ENCODE measurements at regions not wholly inside any gene's neighbourhood (a gene's known extent, or its start where the extent isn't known, plus 50 kb on each side); places are given as distances from the start of the nearest gene placed in this dataset.

GRCh38 chr1:230515451-230516145, 89.5 kb upstream of the PGBD5 start:
- no peaks in the 10 kb centered on the region for H3K36me3 ChIP-seq
- H3K27me3 ChIP-seq, result no peaks in the 10 kb centered on the region
- no peaks in the 10 kb centered on the region for H3K9me3 ChIP-seq
- no peak for DNase-seq
- H3K27ac ChIP-seq, result no peak overlapping the region
- H3K4me3 ChIP-seq, result no peak overlapping the region
- H3K4me1 ChIP-seq, result no peaks in the 10 kb centered on the region
- TF ChIP-seq, protein P1, sequence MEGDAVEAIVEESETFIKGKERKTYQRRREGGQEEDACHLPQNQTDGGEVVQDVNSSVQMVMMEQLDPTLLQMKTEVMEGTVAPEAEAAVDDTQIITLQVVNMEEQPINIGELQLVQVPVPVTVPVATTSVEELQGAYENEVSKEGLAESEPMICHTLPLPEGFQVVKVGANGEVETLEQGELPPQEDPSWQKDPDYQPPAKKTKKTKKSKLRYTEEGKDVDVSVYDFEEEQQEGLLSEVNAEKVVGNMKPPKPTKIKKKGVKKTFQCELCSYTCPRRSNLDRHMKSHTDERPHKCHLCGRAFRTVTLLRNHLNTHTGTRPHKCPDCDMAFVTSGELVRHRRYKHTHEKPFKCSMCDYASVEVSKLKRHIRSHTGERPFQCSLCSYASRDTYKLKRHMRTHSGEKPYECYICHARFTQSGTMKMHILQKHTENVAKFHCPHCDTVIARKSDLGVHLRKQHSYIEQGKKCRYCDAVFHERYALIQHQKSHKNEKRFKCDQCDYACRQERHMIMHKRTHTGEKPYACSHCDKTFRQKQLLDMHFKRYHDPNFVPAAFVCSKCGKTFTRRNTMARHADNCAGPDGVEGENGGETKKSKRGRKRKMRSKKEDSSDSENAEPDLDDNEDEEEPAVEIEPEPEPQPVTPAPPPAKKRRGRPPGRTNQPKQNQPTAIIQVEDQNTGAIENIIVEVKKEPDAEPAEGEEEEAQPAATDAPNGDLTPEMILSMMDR (IDR thresholded peaks at IDR 0.05), result no peak
- TF ChIP-seq POLR2A (IDR thresholded peaks at IDR 0.05), result no peak

GRCh38 chr1:230510496-230510895, 84.4 kb upstream of the PGBD5 start:
- Histone ChIP-seq H3K9me3 (no peaks in the 10 kb centered on the region), H3K27me3 (no peaks in the 10 kb centered on the region), H3K4me1 (no peaks in the 10 kb centered on the region), H3K36me3 (no peaks in the 10 kb centered on the region), H3K4me3 (no peak overlapping the region), H3K27ac (no peak overlapping the region)
- TF ChIP-seq, protein P1 (IDR thresholded peaks at IDR 0.05), result no peak
- TF ChIP-seq POLR2A (IDR thresholded peaks at IDR 0.05), result no peak
- no peak for DNase-seq

- no peak for DNase-seq
- no peaks in the 10 kb centered on the region for H3K36me3 ChIP-seq
- no peak for TF ChIP-seq POLR2A (IDR thresholded peaks at IDR 0.05)
- TF ChIP-seq, protein P1 (IDR thresholded peaks at IDR 0.05), result no peak
- H3K4me1 ChIP-seq, result no peaks in the 10 kb centered on the region
- no peak overlapping the region for H3K27ac ChIP-seq
- no peaks in the 10 kb centered on the region for H3K27me3 ChIP-seq
- no peak overlapping the region for H3K4me3 ChIP-seq
- H3K9me3 ChIP-seq, result no peaks in the 10 kb centered on the region
Measured at GRCh38 chr1:230509281-230509977, 83.3 kb upstream of the PGBD5 start.

GRCh38 chr1:230507666-230508402, 81.7 kb upstream of the PGBD5 start:
- TF ChIP-seq POLR2A (IDR thresholded peaks at IDR 0.05), result no peak
- TF ChIP-seq, protein P1 (IDR thresholded peaks at IDR 0.05), result no peak
- Histone ChIP-seq H3K4me3 (no peak overlapping the region), H3K27ac (no peak overlapping the region), H3K36me3 (no peaks in the 10 kb centered on the region), H3K9me3 (no peaks in the 10 kb centered on the region), H3K4me1 (no peaks in the 10 kb centered on the region), H3K27me3 (no peaks in the 10 kb centered on the region)
- no peak for DNase-seq

DNA sequence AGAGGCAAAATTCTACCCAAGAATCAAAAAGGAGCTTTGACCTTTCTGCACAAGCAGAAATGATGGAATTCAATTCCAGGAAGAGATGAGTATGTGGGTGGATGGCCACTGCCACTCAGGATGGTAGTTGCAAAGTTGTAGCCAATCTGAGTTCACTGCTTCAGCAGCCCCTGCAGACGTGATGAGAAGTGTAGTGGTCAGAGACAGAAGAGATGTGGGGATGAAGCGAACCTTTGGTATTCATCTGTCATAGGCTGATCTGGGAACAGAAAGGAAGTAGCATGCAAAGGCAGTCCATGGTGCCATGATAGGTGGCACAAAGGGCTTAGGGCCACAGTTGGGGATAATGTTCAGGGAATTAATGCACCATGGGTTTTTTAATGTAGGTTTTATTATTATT, 81.1 kb upstream of the PGBD5 start:
- TF ChIP-seq POLR2A (IDR thresholded peaks at IDR 0.05), result no peak
- TF ChIP-seq, protein P1 (IDR thresholded peaks at IDR 0.05), result no peak
- H3K4me3 ChIP-seq, result no peak overlapping the region
- no peak for DNase-seq

More for the DNA sequence above, 81.1 kb upstream of the PGBD5 start:
- no peak overlapping the region for H3K27ac ChIP-seq
- no peaks in the 10 kb centered on the region for H3K27me3 ChIP-seq
- no peaks in the 10 kb centered on the region for H3K4me1 ChIP-seq
- no peaks in the 10 kb centered on the region for H3K9me3 ChIP-seq
- no peaks in the 10 kb centered on the region for H3K36me3 ChIP-seq
